ENCODE measurements at regions not wholly inside any gene's neighbourhood (a gene's known extent, or its start where the extent isn't known, plus 50 kb on each side); places are given as distances from the start of the nearest gene placed in this dataset.

GRCh38 chr2:138430181-138430580 lies 71.4 kb upstream of the SPOPL start:
- no peaks in the 10 kb centered on the region for H3K79me2 ChIP-seq (ENCODE audit: insufficient read depth, low read length)
- H3K27ac ChIP-seq (ENCODE audit: low read depth, low read length, poor library complexity, severe bottlenecking) = no peak overlapping the region
- H3F3A ChIP-seq (ENCODE audit: insufficient read depth, low read length) = no peaks in the 10 kb centered on the region
- no peak for TF ChIP-seq EZH2 (IDR thresholded peaks at IDR 0.05; ENCODE audit: borderline replicate concordance, low read length)
- H2AFZ ChIP-seq (ENCODE audit: low read length) = no peak overlapping the region
- H3K9me3 ChIP-seq (ENCODE audit: low read length) = no peaks in the 10 kb centered on the region
- H3K9me2 ChIP-seq (ENCODE audit: low read depth, low read length) = no peaks in the 10 kb centered on the region
- no peaks in the 10 kb centered on the region for H4K20me1 ChIP-seq (ENCODE audit: insufficient read depth, low read length)
- H3K4me1 ChIP-seq (ENCODE audit: insufficient read depth, low read length, severe bottlenecking) = no peaks in the 10 kb centered on the region
- H3K36me3 ChIP-seq (ENCODE audit: insufficient read depth, low read length) = no peaks in the 10 kb centered on the region
- no peak overlapping the region for H3K4me2 ChIP-seq (ENCODE audit: low read length)
- H3K27me3 ChIP-seq (ENCODE audit: insufficient read depth, low read length) = no peaks in the 10 kb centered on the region
- H3K4me3 ChIP-seq (ENCODE audit: low read depth, low read length, poor library complexity, severe bottlenecking) = no peak overlapping the region
- no peak overlapping the region for H3K9ac ChIP-seq (ENCODE audit: low read length)

DNA sequence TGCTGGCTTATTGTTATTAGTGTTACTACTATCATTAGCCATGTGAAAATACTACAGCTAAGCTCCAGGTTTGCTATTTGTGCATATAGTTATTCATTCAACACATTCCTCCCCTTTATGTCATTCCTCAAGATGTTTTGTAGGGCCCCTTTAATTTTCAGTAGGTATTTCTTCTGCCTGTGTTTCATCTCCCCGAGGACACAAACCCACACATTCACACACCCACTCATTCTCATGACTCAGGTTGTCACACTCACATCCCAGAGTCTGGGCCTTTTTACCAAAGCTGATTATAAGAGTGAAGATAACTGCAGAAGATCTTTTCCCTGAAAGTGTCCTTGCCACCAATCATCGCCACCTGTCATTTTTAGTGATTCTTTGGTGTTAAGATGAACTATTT lies 68.6 kb upstream of the SPOPL start:
- Histone ChIP-seq H4K20me1 (ENCODE audit: insufficient read depth, low read length) (no peaks in the 10 kb centered on the region), H3K4me3 (ENCODE audit: low read depth, low read length, poor library complexity, severe bottlenecking) (no peak overlapping the region), H3K27ac (ENCODE audit: low read depth, low read length, poor library complexity, severe bottlenecking) (no peak overlapping the region), H3K4me1 (ENCODE audit: insufficient read depth, low read length, severe bottlenecking) (no peaks in the 10 kb centered on the region), H3K79me2 (ENCODE audit: insufficient read depth, low read length) (no peaks in the 10 kb centered on the region), H3K36me3 (ENCODE audit: insufficient read depth, low read length) (no peaks in the 10 kb centered on the region), H3K9me2 (ENCODE audit: low read depth, low read length) (no peaks in the 10 kb centered on the region), H3K9me3 (ENCODE audit: low read length) (no peaks in the 10 kb centered on the region), H3K9ac (ENCODE audit: low read length) (no peak overlapping the region), H2AFZ (ENCODE audit: low read length) (no peak overlapping the region), H3K27me3 (ENCODE audit: insufficient read depth, low read length) (no peaks in the 10 kb centered on the region), H3F3A (ENCODE audit: insufficient read depth, low read length) (no peaks in the 10 kb centered on the region), H3K4me2 (ENCODE audit: low read length) (no peak overlapping the region)
- TF ChIP-seq, protein P1, sequence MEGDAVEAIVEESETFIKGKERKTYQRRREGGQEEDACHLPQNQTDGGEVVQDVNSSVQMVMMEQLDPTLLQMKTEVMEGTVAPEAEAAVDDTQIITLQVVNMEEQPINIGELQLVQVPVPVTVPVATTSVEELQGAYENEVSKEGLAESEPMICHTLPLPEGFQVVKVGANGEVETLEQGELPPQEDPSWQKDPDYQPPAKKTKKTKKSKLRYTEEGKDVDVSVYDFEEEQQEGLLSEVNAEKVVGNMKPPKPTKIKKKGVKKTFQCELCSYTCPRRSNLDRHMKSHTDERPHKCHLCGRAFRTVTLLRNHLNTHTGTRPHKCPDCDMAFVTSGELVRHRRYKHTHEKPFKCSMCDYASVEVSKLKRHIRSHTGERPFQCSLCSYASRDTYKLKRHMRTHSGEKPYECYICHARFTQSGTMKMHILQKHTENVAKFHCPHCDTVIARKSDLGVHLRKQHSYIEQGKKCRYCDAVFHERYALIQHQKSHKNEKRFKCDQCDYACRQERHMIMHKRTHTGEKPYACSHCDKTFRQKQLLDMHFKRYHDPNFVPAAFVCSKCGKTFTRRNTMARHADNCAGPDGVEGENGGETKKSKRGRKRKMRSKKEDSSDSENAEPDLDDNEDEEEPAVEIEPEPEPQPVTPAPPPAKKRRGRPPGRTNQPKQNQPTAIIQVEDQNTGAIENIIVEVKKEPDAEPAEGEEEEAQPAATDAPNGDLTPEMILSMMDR (IDR thresholded peaks at IDR 0.05; ENCODE audit: low read length) = no peak
- TF ChIP-seq EZH2 (IDR thresholded peaks at IDR 0.05; ENCODE audit: borderline replicate concordance, low read length) = no peak

GRCh38 chr2:138433995-138434951 lies 67.3 kb upstream of the SPOPL start:
- Histone ChIP-seq H2AFZ (ENCODE audit: low read length) (no peak overlapping the region), H3K79me2 (ENCODE audit: insufficient read depth, low read length) (no peaks in the 10 kb centered on the region), H4K20me1 (ENCODE audit: insufficient read depth, low read length) (no peaks in the 10 kb centered on the region), H3F3A (ENCODE audit: insufficient read depth, low read length) (no peaks in the 10 kb centered on the region), H3K9me2 (ENCODE audit: low read depth, low read length) (no peaks in the 10 kb centered on the region), H3K4me2 (ENCODE audit: low read length) (no peak overlapping the region), H3K27me3 (ENCODE audit: insufficient read depth, low read length) (no peaks in the 10 kb centered on the region), H3K4me3 (ENCODE audit: low read depth, low read length, poor library complexity, severe bottlenecking) (no peak overlapping the region), H3K9me3 (ENCODE audit: low read length) (no peaks in the 10 kb centered on the region), H3K9ac (ENCODE audit: low read length) (no peak overlapping the region), H3K27ac (ENCODE audit: low read depth, low read length, poor library complexity, severe bottlenecking) (no peak overlapping the region), H3K4me1 (ENCODE audit: insufficient read depth, low read length, severe bottlenecking) (no peaks in the 10 kb centered on the region), H3K36me3 (ENCODE audit: insufficient read depth, low read length) (no peaks in the 10 kb centered on the region)
- TF ChIP-seq, protein P1 (IDR thresholded peaks at IDR 0.05; ENCODE audit: low read length) = no peak
- TF ChIP-seq EZH2 (IDR thresholded peaks at IDR 0.05; ENCODE audit: borderline replicate concordance, low read length) = no peak
